ENCODE measurements at regions not wholly inside any gene's neighbourhood (a gene's known extent, or its start where the extent isn't known, plus 50 kb on each side); places are given as distances from the start of the nearest gene placed in this dataset.

- TF ChIP-seq CHD7 (IDR thresholded peaks at IDR 0.05; ENCODE audit: insufficient replicate concordance, low read length) (no peak), HDAC2 (IDR thresholded peaks at IDR 0.05; ENCODE audit: borderline replicate concordance in 1 of 2, low read depth in 2 of 2, low read length in 2 of 2) (no peak), RXRA (IDR thresholded peaks at IDR 0.05; ENCODE audit: insufficient read depth, low read depth, low read length) (no peak)
Measured at GRCh38 chr11:71151561-71151960, 100.8 kb downstream of the SHANK2 start (continued).

All from H1 (cell line).